Right lobe of liver (tissue), 6 donors: ENCODE measurements at regions not wholly inside any gene's neighbourhood (a gene's known extent, or its start where the extent isn't known, plus 50 kb on each side); places are given as distances from the start of the nearest gene placed in this dataset.

Experiments
- ATAC-seq, 4 donors: fragments of 200-7000 bp; cut with Tn5 transposase; one replicate each; pipeline ENCODE4 v1.9.1; 2020; ENCODE audit warnings: mild to moderate bottlenecking in 4 of 4, moderate library complexity in 4 of 4
- DNase-seq, 3 donors: peaks; one replicate each; pipeline ENCODE4 v3.0.0-alpha.2; 2020
- H3K27ac ChIP-seq, 3 donors: fragments of 200-600 bp; one replicate each; pipeline ENCODE4 v1.8.0; 2022
- H3K27me3 ChIP-seq, 2 donors: fragments of 200-600 bp; one replicate each; pipeline ENCODE4 v1.8.0; 2022
- H3K36me3 ChIP-seq, 4 donors: fragments of 200-600 bp; sonication (generic) in 1 of 4; one replicate each; pipeline versions ENCODE4 v1.5.1 to v1.8.0; 2017 to 2022; ENCODE audit warnings: control low read depth in 1 of 4
- H3K4me1 ChIP-seq, 4 donors: fragments of 200-600 bp; sonication (generic) in 1 of 4; one replicate each; pipeline versions ENCODE4 v1.5.1 to v1.8.0; 2017 to 2022; ENCODE audit warnings: control low read depth in 1 of 4
- H3K4me3 ChIP-seq, 3 donors: fragments of 200-600 bp; one replicate each; pipeline ENCODE4 v1.8.0; 2022
- H3K9me3 ChIP-seq, 4 donors: fragments of 200-600 bp; sonication (generic) in 1 of 4; one replicate each; pipeline versions ENCODE4 v1.5.1 to v1.8.0; 2017 to 2022; ENCODE audit warnings: control low read depth in 1 of 4
- CTCF ChIP-seq, 4 donors: fragments of 200-600 bp in 3 of 4; fragments of 450-650 bp in 1 of 4; IDR thresholded peaks; one replicate each; pipeline versions ENCODE4 v1.5.1 to v1.8.0; 2016 to 2022; ENCODE audit warnings: antibody characterized with exemption in 4 of 4, mild to moderate bottlenecking in 2 of 4
- POLR2A ChIP-seq: fragments of 450-650 bp; IDR thresholded peaks from one replicate; pipeline ENCODE4 v1.6.1; 2017; ENCODE audit warnings: antibody characterized with exemption, mild to moderate bottlenecking
- WGBS: methylation state at CpG from one replicate; pipeline ENCODE4 v1.1.6; 2018; ENCODE audit warnings: low coverage, low lambda C conversion rate; ENCODE audit not compliant: insufficient coverage; ENCODE audit errors: missing lambda C conversion rate; 5-methylcytosine and 5-hydroxymethylcytosine counted together
- intact Hi-C, 2 donors: fragments of 100-400 bp; cut with DNase I; formaldehyde crosslinking; loops; one replicate each; pipeline versions ENCODE4 v1.11.2 to v1.14.1; 2022
- donor health status: DM: no; HTN: yes; CAD: no.
- donor health status: DM: no; HTN: no; CAD: no.
- donor health status: DM: no; HTN: no; CAD: no.
- donor health status: DM: no; HTN: yes; CAD: no.
- donor health status: DM: no; HTN: yes; CAD: no.

GRCh38 chr18:67408240-67408639, 108.3 kb downstream of the DSEL start:
- TF ChIP-seq CTCF (IDR thresholded peaks at IDR 0.05) (no peak), POLR2A (no peak)
- DNase-seq (no peak), ATAC-seq (no peak)
- intact Hi-C loops: no loop called here
- Histone ChIP-seq H3K9me3 (no peaks in the 10 kb centered on the region), H3K27me3 (no peaks in the 10 kb centered on the region), H3K27ac (no peak overlapping the region), H3K4me1 (no peaks in the 10 kb centered on the region), H3K36me3 (no peaks in the 10 kb centered on the region), H3K4me3 (no peak overlapping the region)
- WGBS: 19% methylated on average over 1 of the region's 1 CpG

GRCh38 chr18:67406714-67407113, 109.8 kb downstream of the DSEL start:
- TF ChIP-seq CTCF (IDR thresholded peaks at IDR 0.05): no peak
- TF ChIP-seq POLR2A: no peak
- H3K27ac ChIP-seq: no peak overlapping the region
- ATAC-seq (no peak), DNase-seq (no peak)
- no peaks in the 10 kb centered on the region for H3K27me3 ChIP-seq
- H3K4me1 ChIP-seq: no peaks in the 10 kb centered on the region
- no peak overlapping the region for H3K4me3 ChIP-seq
- intact Hi-C loops: no loop called here
- H3K9me3 ChIP-seq: no peaks in the 10 kb centered on the region
- 60% methylated on average over 2 of the region's 2 CpGs for WGBS
- no peaks in the 10 kb centered on the region for H3K36me3 ChIP-seq

GRCh38 chr18:67402543-67402942, 114.0 kb downstream of the DSEL start:
- ATAC-seq (no peak), DNase-seq (no peak)
- H3K27ac ChIP-seq: no peak overlapping the region
- no peaks in the 10 kb centered on the region for H3K27me3 ChIP-seq
- WGBS: 13% methylated on average over 1 of the region's 1 CpG
- H3K9me3 ChIP-seq: no peaks in the 10 kb centered on the region
- H3K4me3 ChIP-seq: no peak overlapping the region
- TF ChIP-seq POLR2A: no peak
- no peak for TF ChIP-seq CTCF (IDR thresholded peaks at IDR 0.05)
- H3K36me3 ChIP-seq: no peaks in the 10 kb centered on the region
- intact Hi-C loops: no loop called here
- H3K4me1 ChIP-seq: no peaks in the 10 kb centered on the region

- WGBS: 72% methylated on average over 4 of the region's 4 CpGs
- no peaks in the 10 kb centered on the region for H3K4me1 ChIP-seq
- no peak for DNase-seq
- intact Hi-C loops: no loop called here
- H3K36me3 ChIP-seq: no peaks in the 10 kb centered on the region
- no peak overlapping the region for H3K4me3 ChIP-seq
- TF ChIP-seq POLR2A: no peak
- TF ChIP-seq CTCF (IDR thresholded peaks at IDR 0.05): no peak
- H3K27me3 ChIP-seq: no peaks in the 10 kb centered on the region
- H3K27ac ChIP-seq: no peak overlapping the region
- H3K9me3 ChIP-seq: no peaks in the 10 kb centered on the region
- ATAC-seq: no peak
These were observed 115.9 kb downstream of the DSEL start for GRCh38 chr18:67400502-67401117.

- TF ChIP-seq CTCF (IDR thresholded peaks at IDR 0.05) (no peak), POLR2A (no peak)
- H3K9me3 ChIP-seq: no peaks in the 10 kb centered on the region
- intact Hi-C loops: no loop called here
- no peaks in the 10 kb centered on the region for H3K4me1 ChIP-seq
- H3K27me3 ChIP-seq: no peaks in the 10 kb centered on the region
- DNase-seq (no peak), ATAC-seq (peak in 1 of 4 donors; percentile 85)
- no peaks in the 10 kb centered on the region for H3K36me3 ChIP-seq
- WGBS: 6% methylated on average over 3 of the region's 3 CpGs
- H3K27ac ChIP-seq: no peak overlapping the region
- no peak overlapping the region for H3K4me3 ChIP-seq
These were observed 130.5 kb downstream of the DSEL start for GRCh38 chr18:67386032-67386431.
